ENCODE measurements at regions not wholly inside any gene's neighbourhood (a gene's known extent, or its start where the extent isn't known, plus 50 kb on each side); places are given as distances from the start of the nearest gene placed in this dataset.

DNA sequence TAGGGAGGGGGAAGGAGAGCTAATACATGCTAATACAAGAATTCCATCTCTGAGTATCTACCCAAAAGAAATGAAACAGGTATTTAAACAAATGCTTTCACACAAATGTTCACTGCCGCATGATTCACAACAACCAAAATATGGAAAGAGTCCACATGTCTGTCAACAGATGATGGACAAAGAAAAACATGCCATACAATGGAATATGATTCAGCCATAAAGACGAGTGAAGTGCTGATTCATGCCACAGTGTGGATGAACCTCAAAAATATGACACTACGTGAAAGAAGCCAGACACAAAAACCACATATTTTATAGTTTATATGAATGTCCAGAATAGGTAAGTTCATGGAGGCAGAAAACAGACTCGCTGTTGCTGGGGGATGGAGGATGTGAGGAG lies 321.4 kb downstream of the FOXL1 start:
- DNase-seq (ENCODE audit: low read depth in 2 of 2, low spot score in 1 of 2) = no peak

DNA sequence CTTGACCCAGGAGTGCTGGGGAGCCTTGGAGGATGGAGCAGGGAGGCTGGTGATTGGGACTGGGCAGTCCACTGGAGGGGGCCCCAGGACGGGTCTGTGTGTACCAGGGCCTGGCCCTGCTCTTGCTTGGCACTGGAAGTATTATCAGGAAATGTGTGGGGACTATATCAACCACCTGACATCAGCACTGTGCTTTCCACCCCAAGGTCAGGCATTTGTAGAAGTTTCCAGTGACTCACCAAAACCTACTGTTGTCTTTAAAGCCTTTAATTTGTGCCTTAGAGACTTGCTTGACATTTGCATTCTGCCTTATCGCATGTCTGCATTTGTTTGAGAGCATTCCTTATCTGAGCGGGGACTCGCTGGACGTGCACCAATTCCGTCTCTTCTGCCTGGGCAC lies 323.1 kb downstream of the FOXL1 start:
- DNase-seq (ENCODE audit: low read depth in 2 of 2, low spot score in 1 of 2) = no peak

DNA sequence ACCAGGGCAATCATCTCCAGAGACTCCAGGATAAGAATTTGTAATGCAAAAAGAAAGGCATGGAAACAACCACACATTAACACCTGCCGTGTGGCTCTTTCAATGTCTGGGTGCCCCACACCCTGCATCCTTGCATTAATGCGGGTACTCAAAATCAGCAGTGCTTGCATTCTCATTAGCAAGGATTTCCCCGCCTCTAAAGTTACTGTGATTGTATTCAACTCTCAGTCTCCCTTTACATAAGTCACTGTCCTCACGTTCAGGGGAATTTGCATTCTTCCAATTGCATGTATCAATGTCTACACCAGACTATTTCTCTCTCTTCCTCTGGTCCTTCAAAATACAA lies 324.3 kb downstream of the FOXL1 start:
- DNase-seq (ENCODE audit: low read depth in 2 of 2, low spot score in 1 of 2) = no peak

DNA sequence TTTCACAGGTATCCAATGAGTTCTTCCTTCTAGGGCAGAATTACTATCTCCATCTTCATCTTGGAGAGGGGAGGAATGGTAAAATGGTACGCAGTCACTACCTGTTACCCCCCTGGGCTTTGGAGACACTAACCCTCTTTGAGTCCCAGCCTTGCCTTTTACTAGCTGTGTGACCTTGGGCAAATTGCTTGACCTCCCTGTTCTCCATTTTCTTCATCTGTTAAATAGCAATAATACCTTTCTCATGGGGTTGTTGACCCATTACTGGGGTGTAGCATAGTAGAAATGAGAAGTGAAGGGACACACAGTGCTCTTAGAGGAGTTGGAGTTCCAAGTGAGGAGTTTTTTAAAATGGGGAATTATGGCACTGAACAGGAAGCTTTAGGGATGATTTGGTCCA lies 324.7 kb downstream of the FOXL1 start:
- no peak for DNase-seq (ENCODE audit: low read depth in 2 of 2, low spot score in 1 of 2)

DNA sequence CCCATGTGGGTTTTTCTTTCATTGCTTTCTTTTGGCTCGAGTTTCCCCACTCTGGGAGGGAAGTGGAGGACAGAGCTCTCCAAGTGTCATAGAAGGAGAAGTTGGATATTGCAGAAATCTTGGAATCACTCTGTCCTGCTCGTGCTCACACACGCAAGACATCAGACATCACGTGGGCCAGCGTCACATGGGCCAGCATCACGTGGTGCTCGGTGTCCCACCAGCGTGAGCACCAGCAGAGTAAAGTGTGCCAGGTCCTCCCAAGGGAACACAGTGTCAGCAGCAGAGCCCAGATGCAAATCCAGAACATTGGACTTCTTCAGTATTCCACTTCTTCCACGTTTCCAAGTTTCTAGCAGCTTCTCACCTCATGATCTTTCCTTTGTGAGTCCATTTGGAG lies 327.0 kb downstream of the FOXL1 start:
- no peak for DNase-seq (ENCODE audit: low read depth in 2 of 2, low spot score in 1 of 2)

DNA sequence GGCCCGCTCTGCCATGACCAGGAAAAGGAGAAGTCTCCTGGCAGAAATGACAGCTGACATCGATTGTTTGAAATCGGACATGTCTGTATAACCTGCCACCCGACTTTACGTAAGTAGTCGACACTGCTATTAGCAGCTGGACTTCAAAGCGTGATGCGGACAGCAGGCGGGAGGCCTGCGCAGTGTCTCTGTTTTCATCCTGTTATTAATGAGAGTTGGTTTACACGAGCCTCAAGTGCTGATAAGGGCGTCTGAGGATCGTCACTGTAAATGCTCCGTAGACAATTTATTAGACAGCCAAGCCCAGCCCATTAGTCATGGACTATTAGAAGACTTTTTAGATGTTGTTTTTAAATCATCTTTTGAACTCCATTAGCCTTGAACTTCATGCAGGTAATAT lies 328.3 kb downstream of the FOXL1 start:
- no peak for DNase-seq (ENCODE audit: low read depth in 2 of 2, low spot score in 1 of 2)

DNA sequence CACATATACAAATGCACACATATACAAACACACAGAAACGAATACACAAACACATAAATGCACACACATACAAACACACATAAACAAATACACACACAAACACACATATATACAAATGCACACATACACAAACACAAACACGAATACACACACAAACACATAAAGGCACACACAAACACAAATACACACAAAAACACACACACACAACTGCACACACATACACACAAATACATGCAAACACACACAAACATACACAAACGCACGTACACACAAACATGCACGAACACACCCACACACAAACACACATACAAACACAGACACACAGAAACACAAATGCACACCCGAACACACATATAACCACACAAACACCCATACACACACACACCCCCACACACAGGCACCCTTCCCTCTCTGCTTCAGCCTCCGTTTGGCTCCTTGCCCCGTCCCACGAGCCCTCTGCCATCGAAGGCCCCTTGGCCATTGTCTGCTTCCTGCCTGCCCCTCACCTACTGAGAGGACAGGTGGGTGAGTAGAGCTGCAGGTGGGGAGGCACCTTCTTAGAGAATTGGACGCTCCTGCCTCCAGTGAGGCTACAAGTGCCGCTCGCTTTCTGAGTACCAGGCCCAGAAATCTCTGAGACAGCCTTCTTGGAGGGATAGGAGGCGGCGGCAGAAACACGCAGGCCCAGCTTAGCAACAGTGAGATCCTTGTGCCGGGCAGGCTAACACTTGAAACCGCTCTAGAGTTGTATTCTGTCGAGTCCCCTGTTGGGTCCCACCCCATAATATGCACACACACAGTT lies 331.2 kb downstream of the FOXL1 start:
- DNase-seq (ENCODE audit: low read depth in 2 of 2, low spot score in 1 of 2) = no peak

DNA sequence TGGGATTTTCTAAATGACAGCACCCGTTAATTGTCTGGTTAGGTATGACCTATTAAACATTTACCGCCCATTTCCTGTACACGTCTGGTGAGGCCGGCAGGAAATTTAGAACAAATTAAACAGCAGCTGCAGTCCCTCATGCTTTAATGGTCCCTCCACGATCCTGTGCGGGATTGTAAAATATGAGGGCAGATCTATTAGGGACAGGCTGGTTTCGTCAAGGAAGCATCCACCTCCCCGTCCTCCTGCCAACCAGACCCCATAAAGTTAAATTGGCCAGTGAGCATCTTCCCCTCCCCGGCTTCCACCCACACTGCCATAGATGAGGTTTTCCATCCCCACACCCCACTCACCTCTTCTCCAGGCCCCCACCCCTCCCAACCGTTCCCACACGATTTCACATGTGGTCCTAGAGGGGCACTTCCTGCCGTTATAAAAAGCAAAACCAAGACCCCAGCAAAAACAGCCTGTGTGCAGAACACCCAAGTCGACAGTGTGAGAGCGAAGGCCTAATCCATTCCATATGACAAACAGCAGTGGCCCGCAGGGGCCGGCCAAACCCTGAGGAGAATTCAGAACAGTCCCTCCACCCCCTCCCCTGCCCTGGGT lies 331.9 kb downstream of the FOXL1 start:
- DNase-seq (ENCODE audit: low read depth in 2 of 2, low spot score in 1 of 2) = no peak

DNA sequence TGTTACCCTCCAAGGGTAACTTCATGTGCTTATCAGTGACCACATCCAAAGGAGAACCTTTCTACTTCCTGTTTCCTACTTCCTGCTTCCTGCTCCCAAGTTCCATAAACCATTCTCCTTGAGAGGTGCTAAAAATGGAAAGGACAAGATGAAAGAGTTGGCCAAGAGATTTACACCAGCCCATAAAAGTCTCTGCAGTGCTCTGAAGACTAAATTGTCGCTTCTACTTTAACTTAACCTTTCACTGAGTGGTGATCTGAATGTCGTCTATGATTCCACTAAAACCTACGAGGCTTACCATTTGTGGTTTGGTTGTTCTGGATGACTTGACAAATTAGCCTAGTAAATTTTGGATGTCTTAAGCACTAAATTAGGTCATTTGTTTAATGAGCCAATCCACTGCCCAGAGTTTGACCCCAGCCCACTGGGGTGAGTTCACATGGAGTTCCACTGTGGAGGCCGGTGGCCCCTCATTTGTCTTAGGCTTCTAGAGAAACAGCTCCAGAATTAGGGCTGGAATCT lies 333.1 kb downstream of the FOXL1 start:
- no peak for DNase-seq (ENCODE audit: low read depth in 2 of 2, low spot score in 1 of 2)

DNA sequence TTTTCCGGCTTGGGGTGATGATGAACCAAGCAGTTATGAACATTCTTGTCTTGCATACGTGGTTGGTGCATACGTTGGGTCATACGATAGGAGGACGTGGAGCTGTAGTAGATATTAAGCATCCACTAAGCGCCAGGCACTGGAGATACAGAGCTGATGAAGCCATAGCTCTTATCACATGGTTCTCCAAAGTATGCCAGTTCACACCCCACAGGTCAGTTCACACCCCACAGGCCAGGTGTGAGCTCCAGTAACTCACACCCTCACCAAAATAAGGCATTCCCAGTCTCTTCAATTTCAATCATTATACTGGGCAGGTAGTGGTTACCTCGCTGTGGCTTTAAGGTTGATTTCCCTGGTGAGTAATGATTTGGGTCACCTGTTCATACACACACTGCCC lies 335.5 kb downstream of the FOXL1 start:
- no peak for DNase-seq (ENCODE audit: low read depth in 2 of 2, low spot score in 1 of 2)

DNA sequence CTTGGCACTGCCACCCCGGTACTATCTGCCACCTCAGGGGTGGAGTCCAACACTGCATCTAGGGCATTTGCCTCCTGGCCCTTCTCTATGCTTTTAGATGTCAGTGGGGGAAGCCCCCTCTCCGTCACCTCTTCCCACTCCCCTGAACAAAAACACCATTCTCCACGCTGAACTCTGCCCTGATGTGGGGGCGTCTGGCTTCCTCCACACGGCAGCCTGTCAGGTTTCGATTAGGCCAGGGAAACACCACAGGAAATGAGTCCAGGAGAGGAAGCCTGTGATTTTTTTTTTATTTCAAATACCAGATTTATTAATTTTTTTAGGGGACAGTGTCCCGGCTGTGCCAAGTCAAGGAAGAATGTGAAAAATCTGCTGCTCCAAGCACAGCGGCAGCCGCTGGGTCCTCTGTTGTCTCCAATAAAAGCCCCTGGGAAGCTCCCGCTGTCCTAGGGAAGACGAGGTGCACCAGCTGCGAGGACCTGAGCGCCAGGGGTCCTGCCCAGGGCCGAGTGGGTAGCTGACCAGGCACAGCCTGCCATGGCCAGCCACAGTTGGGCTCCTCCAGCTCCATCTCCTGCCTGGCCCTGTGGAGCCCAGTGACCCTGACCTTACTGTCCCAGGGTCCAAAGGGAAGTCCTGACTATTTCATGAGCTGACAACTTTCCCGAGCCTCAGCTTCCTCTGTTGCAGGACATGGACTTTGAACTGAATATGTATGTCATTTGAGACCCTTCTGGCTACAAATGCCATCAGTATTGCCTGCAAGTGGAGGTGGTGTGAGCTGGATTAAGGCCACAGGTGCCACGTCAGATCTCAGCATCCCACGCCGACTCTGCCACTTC lies 336.7 kb downstream of the FOXL1 start:
- no peak for DNase-seq (ENCODE audit: low read depth in 2 of 2, low spot score in 1 of 2)

DNA sequence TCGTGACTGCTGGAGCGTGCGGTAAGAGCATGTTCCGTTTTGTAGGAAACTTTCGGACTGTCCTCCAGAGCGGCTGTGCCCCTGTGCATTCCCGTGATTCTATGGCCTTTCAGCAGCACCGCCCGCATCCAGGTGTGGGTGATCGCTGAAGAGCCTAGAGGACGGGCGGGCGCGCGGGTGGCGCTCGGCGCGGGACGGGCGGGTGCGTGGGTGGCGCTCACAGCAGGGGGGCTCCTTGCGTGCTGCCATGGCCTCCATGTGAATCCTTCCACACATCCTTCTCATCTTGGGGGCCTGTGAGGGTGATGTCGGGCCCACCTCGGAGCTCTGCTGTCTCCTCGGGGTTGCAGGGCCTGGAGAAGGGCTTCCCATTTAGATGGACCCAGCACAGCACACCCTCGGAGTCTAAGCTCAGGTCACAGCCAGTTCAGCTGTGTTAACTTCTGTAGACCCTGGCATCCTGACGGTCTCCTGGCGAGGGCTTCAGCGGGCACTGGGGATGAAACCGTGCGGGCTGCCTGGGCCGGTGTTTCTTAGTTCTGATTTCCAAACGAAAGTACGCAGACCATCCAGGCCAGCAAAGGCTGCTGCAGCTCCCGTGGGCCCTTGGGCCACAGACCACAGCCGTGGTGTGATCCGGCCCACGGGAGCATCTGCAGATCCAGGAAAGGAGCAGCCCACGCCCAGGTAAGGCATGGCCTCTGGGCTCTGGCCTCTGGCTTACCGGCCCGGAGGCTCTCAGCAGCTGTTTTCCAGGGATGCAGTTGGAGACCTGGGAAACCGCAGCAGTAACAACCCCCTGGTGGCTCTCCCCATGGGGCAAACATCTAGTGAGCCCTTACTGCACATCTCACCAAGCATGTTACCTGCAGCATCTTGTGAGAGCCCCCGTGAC lies 339.4 kb downstream of the FOXL1 start:
- no peak for DNase-seq (ENCODE audit: low read depth in 2 of 2, low spot score in 1 of 2)

DNA sequence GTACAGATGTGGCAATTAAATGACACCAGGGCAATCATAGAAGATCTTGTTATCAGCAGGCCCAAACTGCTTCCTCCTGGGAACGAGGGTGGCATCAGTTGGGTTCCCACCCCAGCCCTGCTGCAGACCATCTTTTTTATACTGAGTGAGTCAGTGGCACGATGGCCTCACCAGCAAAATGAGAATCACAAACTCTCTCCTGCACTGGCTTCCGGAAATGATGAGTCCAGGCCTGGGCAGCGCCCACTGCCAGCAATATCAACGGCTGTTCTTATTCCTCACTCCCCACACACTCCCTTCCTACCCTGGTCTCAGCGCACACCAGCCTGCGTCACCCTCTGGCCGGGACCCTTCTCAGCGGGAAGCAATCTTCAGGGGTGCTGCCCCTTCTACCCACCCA lies 340.3 kb downstream of the FOXL1 start:
- no peak for DNase-seq (ENCODE audit: low read depth in 2 of 2, low spot score in 1 of 2)

DNA sequence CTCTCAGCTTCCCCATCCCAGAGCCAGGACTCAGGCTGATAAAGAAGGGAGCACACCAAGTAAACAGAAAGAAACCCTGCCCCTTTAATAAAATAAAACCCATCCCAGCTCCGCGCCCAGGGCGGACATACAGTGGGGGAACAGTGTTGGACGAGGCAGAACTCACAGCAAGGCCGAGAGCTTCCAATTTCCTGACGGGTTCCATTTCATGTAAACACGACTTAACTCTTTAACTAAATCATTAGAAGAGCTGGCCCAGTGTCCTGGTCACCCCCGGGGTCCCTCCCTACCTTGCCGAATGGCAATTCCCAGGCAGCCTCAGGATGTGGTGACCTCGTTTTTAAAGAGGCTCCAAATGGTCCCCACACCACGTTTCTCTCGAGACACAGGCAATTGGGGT lies 340.7 kb downstream of the FOXL1 start:
- no peak for DNase-seq (ENCODE audit: low read depth in 2 of 2, low spot score in 1 of 2)

DNA sequence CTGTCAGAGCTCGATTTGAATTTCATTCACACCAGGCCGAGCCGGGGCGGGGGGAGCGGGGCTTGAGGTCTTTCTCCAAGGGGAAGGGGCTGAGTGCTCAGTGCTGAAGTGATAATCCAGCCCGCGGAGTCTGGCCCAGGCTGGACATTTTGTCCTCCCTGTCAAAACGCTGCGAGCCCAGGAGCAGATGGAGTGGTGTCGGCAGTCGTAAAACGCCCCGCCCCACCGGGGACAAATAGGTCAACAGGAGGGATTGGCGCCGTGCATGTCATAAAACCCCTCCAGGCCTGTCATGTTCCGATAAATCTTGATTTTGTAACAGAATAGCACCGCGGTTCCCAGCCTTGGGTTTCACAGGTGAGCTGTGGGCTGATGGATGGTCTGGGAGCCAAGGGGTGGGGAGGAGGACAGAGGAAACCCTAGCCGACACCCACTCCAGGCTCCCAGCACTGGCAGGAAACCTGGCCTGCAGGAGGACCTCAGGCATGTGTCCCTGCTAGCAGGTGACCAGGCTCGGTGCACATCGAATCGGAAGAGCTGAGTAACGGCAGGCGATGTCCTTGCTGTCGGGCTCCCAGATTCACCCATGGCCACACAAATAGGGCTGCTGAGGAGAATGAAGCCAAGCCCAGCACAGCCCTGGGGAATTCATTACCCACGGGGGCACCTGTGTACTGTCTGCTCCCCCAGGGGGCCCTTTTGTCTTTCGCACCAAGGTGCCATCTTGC lies 341.4 kb downstream of the FOXL1 start:
- no peak for DNase-seq (ENCODE audit: low read depth in 2 of 2, low spot score in 1 of 2)

DNA sequence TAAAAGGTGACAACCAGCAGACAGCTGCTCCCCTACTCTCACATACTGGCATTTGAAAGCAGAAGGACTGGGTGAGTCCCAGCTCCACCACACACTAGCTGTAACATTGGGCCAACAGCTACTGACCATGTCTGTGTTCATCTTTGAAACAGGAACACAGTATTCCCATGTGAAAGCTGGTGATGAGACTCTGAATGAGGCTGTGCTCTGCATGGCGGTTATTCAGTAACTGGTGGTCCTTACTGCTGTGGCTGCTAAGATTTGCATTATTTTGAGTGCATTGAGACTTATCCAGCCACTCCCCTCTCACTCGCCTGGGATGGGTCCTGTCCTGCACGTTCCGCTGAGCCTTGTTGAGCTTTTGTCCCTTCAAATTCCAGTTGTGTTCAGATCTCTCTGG lies 342.9 kb downstream of the FOXL1 start:
- DNase-seq (ENCODE audit: low read depth in 2 of 2, low spot score in 1 of 2) = no peak

DNA sequence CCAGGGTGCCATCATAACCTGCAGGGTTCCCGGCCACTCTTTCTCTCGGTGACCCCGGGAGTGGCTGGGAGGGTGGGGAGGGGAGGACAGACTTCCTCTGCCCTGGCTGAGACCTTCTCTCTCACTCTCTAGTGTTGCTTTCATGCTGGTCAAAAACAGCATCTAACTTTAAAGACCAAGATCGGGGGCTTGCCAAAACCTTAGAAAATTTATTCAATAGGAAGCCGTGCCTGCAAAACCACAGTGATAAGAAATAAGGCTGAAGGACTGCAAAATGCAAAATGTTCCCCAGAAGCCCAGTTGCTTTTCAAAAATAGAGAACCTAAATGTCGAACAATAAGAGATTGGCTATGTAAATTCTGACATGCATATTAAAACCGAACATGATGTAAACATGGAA lies 344.0 kb downstream of the FOXL1 start:
- DNase-seq (ENCODE audit: low read depth in 2 of 2, low spot score in 1 of 2) = no peak

DNA sequence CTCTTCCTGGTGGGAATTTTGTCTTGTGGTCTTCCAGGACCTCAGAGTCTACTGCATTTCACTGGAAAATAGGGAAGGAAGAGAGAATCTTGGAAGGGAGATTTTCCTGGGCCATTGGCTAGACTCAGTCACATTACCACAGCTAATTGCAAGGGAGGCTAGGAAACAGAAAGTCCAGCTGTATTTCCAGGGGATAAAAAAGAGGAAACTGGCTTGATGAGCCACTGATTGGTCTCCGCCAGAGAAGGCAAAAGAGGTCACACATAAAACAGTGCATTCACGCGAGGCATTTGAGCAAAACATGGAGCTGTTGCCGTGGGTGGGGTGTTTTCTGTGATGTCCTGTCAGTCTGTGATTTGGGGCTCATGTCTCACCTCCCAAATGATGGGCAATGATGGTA lies 345.3 kb downstream of the FOXL1 start:
- no peak for DNase-seq (ENCODE audit: low read depth in 2 of 2, low spot score in 1 of 2)

DNA sequence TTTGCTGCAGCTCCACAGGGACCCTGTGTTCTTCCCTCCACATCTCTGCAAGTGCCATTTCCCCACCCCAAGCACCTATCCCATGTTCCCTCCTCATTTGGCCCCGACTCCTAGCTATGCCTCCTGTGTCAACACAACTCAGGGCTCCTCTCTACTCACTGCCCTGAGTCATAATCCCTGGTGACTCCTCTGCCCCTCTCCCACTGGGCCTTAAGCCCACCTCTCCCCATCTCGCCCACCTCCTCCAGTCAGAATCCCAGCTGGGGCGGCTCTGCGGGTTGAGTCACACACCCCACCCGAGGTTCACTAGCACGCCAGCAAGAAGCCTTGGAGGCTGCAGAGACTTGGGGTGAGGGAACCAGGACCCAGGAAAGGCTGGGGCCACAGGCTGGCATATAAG lies 346.2 kb downstream of the FOXL1 start:
- DNase-seq (ENCODE audit: low read depth in 2 of 2, low spot score in 1 of 2) = no peak

DNA sequence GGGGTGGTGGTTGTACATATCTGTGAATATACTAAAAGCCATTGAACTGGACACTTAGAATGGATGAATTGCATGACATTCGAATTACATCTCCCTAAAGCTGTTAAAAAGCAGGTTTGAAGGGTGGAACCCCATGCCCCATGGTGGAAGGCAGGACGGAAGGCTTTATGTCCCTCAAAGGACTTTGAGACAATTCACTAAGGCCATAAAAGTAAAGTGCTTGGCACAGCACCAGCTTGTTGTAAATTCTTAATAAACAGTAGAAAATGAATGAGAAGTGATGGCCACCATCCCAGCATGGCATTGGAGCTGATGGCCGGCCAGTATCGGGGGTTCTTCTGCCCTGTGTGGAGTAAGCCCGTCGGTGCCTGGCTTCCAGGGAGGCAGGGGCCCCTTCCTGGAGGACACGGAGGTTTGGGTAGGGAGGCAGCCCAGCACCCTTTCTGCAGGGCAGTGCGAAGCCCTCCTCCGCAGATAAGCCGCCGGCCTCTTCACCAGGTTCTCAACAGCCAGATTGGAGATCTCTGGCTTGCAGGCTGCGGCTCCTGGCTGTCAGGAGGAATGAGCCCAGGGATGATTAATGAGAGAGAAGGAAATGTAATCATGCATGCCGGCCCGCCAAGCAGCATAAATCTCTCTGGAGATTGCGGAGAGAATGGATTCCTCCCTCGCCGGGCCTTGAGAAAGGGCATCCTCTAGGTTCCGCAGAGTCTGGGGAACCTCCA lies 346.9 kb downstream of the FOXL1 start:
- no peak for DNase-seq (ENCODE audit: low read depth in 2 of 2, low spot score in 1 of 2)

Measured in stimulated activated CD8-positive, alpha-beta memory T cell treated with anti-CD3 and anti-CD28 coated beads, Interleukin-4, amount 100 ng/mL, for 4 hours (primary cell).